HT-29 (cell line): ENCODE measurements at regions not wholly inside any gene's neighbourhood (a gene's known extent, or its start where the extent isn't known, plus 50 kb on each side); places are given as distances from the start of the nearest gene placed in this dataset.

Source experiments
- DNase-seq: peaks from one replicate; pipeline ENCODE4 v3.0.0-alpha.2; 2015; ENCODE audit warnings: low spot score

DNA sequence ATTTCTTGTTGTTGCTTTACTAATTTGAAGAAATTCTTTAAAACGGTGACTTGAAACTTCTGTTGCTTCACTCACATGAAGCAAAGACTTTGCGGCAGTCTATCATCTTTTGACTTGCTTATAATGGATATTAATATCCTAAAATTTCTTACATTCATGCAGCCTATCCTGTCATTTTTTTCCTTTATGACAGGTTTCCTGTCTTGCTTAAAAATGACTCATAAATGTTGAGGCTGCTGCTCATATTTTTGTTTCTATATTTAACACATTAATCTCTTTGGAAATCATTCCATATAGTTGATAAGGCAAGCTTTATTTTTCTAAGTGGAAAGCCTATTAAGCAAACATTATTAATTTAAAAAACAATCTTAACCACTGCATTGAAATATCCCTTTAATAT is 176.6 kb upstream of the GALNTL6 start:
- DNase-seq: no peak

DNA sequence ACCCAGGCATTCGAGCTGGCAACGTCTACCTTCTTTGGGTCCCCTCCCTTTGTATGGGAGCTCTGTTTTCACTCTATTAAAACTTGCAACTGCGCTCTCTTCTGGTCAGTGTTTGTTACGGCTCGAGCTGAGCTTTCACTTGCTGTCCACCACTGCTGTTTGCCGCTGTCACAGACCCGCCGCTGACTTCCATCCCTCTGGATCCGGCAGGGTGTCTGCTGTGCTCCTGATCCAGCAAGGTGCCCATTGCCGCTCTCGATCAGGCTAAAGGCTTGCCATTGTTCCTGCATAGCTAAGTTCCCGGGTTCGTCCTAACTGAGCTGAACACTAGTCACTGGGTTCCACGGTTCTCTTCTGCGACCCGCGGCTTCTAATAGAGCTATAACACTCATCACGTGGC is 183.5 kb upstream of the GALNTL6 start:
- no peak for DNase-seq

DNA sequence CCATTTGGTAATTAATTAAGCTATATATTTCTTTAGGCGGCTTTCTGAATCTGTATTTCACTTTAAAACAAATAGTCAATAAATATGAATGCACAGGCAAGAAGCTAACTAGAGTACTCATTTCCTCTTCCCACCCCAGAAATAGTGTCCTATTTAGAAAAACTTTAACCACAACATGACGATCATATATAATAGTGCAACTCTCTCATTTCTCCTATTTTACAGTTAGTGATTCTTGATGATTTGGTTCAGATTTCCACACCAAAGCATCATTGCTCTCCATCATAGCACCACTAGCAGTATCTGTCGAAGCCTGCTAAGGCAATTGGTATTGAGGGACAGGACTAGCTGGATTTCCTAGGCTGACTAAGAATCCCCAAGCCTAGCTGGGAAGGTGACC is 184.0 kb upstream of the GALNTL6 start:
- DNase-seq: no peak

DNA sequence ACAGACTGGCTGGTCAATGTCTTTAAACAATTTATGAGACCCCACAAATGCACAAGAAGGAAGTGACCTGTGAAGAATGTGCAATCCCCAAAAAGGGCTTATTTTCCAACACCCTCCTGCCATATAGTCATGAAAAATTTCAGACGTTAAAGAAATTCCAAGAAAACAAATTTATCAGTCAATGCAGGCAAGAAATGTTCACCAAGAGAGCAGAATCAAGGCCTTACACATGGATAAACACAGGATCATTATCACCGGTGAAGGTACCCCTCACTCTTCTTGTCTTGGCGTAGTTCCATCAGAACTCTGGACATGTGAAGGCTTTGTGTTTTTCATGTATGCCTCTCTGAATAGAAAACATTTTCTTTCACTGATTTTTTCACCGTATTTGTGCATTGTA is 186.7 kb upstream of the GALNTL6 start:
- no peak for DNase-seq

DNA sequence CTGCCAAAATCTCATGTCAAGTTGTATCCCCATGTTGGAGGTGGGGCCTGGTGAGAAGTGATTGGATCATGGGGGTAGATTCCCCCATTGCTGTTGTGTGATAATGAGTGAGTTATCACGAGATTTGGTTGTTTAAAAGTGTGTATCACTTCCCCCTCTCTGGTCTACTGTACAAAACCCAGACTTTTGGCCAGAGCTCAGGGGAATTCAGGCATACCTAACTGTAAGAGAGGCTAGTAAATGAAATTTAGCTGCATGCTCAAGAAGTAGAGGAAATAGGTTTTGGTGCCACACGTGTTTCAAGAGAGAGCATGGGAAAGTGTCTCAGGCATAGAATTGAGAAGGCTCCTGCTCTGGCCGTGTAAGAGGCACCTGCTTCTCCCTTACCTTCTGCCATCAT is 190.5 kb upstream of the GALNTL6 start:
- no peak for DNase-seq

DNA sequence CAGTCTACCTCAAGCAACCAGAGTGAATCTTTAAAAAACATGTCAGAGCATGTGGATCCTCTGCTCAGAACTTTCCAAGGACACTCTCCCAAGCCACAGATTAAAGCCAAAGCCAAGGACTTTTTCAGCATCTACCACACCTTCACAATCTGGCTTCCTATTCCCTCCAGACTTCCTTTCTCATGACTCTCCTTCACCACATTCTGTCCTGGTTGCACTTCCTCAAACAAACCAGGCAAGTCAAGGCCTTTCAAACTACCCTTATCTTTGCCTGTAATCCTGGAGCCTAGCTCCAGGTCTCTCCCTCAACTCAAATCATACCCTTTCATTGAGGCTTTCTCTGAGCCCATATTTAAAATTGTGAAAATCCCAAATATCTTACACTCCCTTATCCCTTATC is 191.6 kb upstream of the GALNTL6 start:
- no peak for DNase-seq

DNA sequence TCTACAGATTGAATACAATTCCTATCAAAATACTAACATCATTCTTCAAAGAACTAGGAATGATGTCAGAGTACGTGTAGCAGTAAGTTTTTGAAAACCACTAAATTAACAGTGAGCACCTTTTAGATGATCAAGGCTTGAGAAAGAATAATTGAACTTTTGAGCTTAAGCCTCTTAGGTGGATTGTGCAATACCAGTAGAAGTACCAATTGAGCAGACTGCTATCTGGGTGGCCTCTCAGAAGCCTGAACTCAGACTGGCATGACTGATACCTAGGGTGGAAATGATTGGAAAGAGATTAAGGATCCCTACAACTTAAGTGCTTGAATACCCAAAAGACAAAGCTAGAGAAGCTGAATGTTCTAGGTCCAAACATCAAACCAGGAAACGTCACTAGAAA is 200.3 kb upstream of the GALNTL6 start:
- DNase-seq: no peak

DNA sequence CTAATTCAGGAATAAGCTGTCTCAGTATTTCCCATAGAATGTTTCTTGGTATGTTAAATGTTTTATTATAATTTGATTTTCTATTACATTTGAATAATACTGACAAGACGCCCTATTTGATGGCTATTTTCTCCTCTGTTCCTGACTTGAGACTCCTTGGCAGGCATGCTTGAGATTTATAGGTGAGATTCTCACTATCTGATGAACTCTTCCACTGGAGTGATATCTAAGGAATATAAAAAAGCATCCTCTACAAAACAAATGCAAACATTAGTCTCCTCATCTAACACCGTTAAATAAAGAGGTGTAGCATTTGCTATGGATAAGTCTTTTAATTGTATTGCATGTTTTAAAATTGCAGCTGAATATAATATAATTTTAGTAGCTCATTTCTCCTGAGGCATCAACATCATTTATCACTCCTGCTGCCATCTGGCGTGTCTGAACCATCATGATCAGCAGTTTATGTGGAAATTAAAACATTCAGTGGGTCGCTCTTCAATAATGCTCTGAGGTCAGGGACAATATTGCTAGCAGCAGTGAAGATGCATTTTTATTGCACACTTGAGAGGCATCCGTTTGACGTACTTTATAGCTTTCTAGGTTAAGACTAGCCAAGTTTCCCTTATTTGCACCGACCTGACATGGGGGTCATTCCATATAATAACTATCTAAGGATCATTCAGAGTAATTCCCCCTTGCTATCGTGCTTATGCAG is 210.4 kb upstream of the GALNTL6 start:
- DNase-seq: no peak

DNA sequence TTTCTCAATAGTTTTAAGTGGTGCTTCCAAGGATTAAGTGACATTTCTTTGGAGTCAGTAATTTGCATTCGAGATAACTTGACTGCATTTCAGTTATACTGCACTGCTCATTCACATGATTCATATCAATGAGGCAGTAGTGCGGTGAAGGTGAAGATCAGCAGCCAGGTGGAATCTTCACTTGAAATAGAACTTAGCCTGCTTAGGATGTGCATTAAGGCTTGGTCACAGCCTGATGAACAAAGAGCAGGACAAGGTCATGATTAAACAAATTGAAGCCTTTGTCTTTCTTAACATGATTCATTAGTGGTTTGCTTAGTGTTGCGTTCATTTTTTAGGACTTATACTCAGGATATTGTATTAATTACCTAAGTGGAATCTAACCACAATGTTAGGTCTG is 212.1 kb upstream of the GALNTL6 start:
- no peak for DNase-seq

DNA sequence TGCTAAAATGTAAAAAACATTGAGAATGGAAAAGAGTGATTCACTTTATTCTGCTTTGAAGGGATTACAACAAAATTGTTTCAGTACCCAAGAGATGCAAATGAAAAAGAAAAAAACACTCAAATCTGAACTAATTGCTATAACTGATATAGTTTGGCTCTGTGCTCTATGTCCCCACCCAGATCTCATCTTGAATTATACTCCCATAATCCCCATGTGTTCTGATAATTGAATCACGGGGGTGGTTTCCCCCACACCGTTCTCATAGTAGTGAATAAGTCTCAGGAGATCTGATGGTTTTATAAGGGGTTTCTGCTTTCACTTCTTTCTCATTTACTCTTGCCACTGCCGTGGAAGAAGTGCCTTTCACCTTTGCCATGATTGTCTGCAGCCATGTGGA is 213.6 kb upstream of the GALNTL6 start:
- no peak for DNase-seq

DNA sequence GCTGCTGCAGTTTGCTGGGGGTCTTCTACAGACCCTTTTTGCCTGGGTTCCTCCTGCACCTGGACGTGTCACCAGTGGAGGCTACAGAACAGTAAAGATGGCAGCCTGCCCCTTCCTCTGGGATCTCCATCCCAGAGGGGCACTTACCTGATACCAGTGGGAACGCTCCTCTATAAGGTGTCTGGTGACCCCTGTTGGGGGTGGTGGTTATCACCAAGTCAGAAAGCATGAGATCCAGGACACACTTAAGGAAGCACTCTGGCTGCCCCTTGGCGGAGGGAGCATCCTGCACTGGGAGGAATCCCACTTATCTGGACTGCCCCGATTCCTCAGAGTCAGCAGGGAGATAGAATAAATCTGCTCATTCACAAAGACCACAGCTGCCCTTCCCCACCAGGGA is 218.9 kb upstream of the GALNTL6 start:
- DNase-seq: no peak

DNA sequence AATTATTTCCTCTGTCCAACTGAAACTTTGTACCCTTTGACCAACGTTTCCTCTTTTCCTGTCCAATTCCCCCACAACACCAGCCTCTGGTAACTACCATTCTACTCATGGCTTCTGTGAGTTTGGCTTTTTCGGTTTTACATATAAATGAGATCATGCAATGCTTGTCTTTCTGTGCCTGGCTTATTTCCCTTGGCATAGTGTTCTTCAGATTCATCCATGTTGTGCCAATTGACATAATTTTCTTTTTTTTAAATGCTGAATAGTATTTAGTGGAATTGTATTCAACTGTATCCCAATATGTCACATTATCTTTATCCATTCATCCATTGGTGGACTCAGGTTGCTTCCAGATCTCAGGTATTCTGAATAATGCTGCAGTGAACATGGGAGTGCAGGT is 222.5 kb upstream of the GALNTL6 start:
- DNase-seq: no peak

DNA sequence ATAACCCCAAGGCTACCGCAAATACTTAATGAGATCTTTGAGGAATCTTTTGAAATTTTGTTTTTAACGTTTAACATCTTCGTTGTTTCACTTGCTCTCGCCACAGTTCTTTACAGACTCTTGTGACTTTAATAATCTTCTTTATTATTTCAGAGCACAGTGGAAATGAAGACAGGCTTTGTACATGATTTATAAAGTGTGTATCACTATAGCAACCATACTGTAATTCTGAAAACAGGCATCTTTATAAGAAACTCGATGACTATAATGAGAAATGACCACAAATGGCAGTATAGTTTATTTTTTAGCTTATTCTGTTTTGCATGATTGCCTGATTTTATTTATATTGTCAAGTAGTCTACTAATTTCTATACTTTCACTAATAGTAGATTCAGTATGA is 224.4 kb upstream of the GALNTL6 start:
- DNase-seq: no peak

DNA sequence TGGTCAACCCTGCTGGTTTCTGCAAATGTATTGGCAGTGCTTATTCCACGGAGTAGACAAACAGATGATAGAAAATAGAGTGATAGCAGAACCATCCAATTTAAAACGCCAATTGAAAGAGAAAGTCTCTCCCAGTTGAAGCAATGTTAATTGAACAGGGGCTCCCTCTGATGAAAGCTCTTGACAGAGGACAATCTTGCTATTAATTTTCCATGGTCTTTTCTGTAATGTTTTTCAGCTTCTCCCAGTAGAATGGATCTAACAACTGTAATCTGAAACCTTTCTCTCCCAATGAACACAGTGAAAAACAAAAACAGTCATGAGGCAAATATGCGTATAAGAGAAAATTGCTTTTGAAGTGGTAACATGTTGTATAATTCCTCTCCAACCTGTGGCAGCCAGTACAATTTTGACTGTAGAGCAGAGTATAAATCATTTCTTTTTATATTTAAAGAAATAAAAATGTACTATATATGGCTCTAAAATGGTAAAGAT is 225.1 kb upstream of the GALNTL6 start:
- no peak for DNase-seq

DNA sequence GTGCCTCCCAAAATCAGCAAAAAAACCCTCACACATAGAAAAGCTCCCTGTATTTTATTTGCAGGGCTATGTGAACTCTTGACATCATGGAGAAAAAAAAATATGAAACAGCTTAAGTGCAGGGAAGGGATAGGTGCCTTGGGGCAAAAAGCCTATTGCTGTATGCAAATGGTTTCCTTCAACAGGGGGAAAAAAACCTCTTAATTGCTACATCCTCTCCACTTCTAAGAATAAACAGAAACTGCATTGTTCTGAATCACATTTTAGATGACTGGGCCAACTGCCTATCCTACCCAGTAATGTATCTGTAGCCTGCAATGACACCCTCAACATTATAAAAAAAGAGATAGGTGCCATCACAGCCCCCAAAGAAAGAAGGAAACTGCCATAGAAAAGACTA is 229.4 kb upstream of the GALNTL6 start:
- no peak for DNase-seq

DNA sequence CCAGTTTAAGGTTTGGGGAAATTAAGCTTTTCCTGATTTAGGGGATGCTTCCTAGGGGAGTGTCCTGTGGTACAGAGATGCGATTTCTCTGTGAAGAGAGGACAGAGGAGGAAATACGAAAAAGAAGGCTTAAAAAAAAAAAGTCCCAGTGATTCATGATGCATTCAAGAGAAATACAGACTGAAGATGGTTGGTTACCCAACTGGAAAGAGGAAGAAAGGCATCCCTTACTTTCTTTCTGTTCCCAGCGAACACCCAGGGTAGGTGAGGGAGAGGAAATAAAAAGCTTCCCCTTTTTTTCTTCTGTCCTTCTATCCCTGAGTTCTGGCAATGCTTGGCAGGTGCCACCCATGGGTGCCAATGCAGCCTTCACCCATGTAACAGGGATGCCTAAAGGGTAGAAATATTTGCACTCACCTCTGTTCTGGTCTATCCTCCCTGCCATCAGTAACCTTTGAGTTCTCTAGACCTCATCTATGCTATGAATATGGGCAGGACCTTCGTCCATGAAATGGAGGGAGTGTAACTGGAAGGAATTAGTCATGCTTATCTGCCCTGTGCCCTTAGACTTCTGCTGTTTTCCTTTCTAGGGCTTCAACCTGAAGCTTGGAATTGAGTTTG is 230.1 kb upstream of the GALNTL6 start:
- no peak for DNase-seq

DNA sequence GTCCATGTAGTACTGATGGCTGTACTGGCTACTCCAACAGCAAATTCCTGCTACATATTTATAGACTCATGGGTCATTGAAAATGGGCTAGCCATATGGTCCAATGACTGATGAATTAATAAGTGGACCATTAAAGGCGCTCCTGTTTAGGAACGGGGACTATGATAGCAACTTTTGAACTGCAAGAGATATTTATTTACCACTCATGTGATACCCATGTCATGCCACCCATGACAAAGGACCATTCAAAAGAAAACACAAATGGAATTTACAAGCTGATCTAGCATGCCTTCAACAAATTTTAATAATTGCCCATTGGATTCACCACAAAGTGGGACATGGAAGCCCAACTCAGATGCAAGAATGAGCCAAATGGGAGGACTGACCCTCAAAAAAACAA is 240.0 kb upstream of the GALNTL6 start:
- no peak for DNase-seq

DNA sequence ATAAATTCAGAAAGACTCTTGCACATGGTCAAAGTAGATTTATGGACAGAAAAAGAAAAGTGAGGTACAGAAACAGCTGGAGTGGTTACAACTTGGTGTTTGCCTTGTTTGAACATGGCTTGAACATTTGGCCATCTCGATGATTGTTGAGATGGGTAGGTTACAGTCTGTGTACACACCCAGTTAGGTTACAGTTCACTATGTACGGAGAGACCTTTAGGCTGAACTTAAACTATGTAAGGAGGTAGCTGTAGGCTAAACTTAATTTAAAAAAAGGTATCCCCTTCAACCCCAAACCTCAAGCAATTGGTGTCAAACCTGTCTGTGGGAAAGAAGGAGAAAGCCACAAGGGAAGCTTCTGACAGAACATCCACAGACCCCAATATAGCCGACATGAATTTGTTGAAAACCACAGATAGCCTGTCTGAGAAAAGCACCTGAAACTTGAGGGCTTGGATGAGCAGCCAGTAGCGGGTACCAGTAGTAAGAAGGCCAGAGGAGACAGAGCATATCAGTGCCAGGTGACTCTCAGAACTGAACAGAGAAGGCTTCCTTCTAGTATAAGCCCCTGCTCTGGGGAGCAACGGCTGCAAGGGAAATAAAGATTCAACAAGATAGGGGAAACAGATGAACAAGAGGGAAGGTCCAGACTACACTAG is 247.9 kb upstream of the GALNTL6 start:
- DNase-seq: no peak

DNA sequence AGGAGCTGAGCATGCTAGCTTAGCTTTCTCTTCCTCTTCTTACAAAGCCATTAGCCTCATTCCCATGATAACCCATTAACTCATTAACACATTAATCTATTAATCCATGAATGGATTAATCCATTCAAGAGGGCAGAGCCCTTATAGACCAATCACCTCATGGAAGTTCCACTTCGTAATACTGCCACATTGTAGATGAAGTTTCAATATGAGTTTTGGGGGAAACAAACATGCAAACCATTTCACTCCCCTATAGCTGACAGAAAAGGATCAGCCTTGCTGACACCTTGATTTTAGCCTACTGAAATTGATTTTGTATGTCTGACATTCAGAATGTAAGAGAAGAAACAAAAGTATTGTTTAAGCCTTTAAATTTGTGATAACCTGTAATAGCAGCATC is 251.8 kb upstream of the GALNTL6 start:
- DNase-seq: no peak

DNA sequence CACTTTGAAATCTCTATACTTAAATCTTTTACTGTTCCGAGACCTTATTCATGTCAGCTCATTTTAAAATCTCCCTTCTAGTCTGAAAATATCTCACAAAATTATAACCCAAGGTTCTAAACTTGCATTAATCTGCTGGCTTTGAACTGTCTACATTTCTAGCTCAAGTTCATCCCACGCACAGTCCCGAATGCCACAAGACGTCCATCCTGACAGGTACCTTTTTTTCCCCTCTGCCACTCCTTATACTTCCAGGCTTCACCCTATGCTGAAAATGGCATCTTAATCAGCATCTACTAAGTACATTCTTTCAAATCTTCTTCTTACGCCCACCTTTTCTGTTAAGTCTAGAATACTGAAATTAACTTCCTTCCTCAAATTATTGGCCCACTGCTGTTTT is 259.2 kb upstream of the GALNTL6 start:
- no peak for DNase-seq

DNA sequence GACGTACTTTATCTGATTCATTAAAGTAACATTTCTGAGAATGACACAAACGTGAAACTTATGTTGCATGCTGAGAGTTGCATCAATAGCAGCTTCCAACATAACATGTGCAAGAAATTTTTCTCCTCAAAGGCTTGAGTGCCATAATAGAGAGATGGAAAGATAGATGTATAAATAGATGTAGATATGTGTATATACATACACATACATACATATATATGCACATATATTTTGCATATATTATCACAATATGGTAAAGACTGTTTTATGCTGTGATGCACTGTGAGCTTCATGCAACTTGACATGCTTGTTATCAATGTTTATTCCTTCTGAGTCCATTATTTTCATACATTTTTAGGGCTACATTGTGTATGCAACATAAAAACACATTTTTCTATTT is 270.6 kb upstream of the GALNTL6 start:
- DNase-seq: no peak

DNA sequence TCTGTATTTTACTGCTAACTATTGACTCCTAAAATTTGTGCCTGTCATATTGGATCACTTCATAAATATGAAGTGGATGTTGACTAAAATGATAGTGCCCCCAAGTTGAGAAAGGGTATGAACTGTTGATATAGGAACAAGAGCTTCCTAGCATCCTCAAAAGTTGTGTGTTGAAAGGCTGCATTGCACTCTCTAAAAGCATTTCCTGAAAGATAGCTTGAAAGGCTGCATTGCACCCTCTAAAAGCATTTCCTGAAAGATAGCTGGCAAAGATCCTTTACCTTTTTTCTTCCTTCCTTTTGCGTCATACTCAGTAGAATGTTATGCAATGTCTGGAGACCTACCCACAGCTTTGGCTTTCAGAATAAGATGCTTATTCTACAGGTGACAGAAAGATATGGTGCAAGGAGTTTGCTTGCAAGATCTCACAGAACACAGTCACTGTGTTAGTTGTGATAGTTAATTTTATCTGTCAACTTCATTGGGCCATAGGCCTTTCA is 274.6 kb upstream of the GALNTL6 start:
- no peak for DNase-seq

DNA sequence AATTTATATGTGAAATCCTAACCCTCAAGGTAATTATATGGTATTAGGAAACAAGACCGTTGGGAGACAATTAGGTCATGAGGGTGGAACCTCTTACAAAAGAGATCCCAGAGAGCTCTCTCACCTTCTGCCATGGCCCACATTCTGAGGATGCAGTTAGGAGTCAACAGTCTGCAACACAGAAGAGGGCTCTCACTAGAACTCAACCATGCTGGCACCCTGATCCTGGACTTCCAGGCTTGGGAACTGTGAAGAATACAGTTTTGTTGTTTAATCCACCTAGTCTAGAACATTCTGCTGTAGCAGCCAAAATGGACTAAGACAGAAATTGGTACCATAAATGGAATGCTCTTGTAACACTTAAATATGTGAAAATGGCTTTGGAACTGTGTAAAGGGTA is 278.8 kb upstream of the GALNTL6 start:
- no peak for DNase-seq
